ENCODE measurements at regions not wholly inside any gene's neighbourhood (a gene's known extent, or its start where the extent isn't known, plus 50 kb on each side); places are given as distances from the start of the nearest gene placed in this dataset.
A peak's percentile ranks its signal among the peaks of the same experiment; 100 is the strongest.

- DNase-seq = no peak
Measured at GRCh38 chr9:26735160-26735559, 157.4 kb downstream of the CAAP1 start.

GRCh38 chr9:26729187-26729586, 163.4 kb downstream of the CAAP1 start:
- DNase-seq = no peak

GRCh38 chr9:26727471-26727870, 165.1 kb downstream of the CAAP1 start:
- no peak for DNase-seq

- DNase-seq = no peak
Measured at GRCh38 chr9:26725573-26725972, 167.0 kb downstream of the CAAP1 start.

GRCh38 chr9:26723486-26723885, 169.1 kb downstream of the CAAP1 start:
- DNase-seq = peak; percentile 32

- no peak for DNase-seq
Measured at GRCh38 chr9:26722755-26723154, 169.8 kb downstream of the CAAP1 start.

GRCh38 chr9:26710008-26710407, 182.6 kb downstream of the CAAP1 start:
- no peak for DNase-seq

- DNase-seq = no peak
Measured at GRCh38 chr9:26706223-26706622, 186.4 kb downstream of the CAAP1 start.

GRCh38 chr9:26695298-26695622, 197.3 kb downstream of the CAAP1 start:
- no peak for DNase-seq

GRCh38 chr9:26694381-26695297, 198.0 kb downstream of the CAAP1 start:
- no peak for DNase-seq

- DNase-seq = no peak
Measured at GRCh38 chr9:26689041-26689440, 203.6 kb downstream of the CAAP1 start.

- no peak for DNase-seq
Measured at GRCh38 chr9:26687421-26687820, 205.2 kb downstream of the CAAP1 start.

- DNase-seq = no peak
Measured at GRCh38 chr9:26685818-26686217, 206.8 kb downstream of the CAAP1 start.

GRCh38 chr9:26684029-26684428, 208.6 kb downstream of the CAAP1 start:
- DNase-seq = no peak

GRCh38 chr9:26682796-26683496, 209.7 kb downstream of the CAAP1 start:
- no peak for DNase-seq

- DNase-seq = no peak
Measured at GRCh38 chr9:26682041-26682440, 210.6 kb downstream of the CAAP1 start.

GRCh38 chr9:26677965-26678706, 214.5 kb downstream of the CAAP1 start:
- DNase-seq = no peak

- no peak for DNase-seq
Measured at GRCh38 chr9:26675035-26675434, 217.6 kb downstream of the CAAP1 start.

- DNase-seq = no peak
Measured at GRCh38 chr9:26673261-26673660, 219.3 kb downstream of the CAAP1 start.

- no peak for DNase-seq
Measured at GRCh38 chr9:26669701-26670670, 222.6 kb downstream of the CAAP1 start.

- no peak for DNase-seq
Measured at GRCh38 chr9:26667882-26668281, 224.7 kb downstream of the CAAP1 start.

GRCh38 chr9:26665666-26666065, 226.9 kb downstream of the CAAP1 start:
- DNase-seq = no peak

Data from stimulated activated CD4-positive, alpha-beta T cell treated with anti-CD3 and anti-CD28 coated beads, Interleukin-15, amount 100 ng/mL, for 24 hours (primary cell).